Tibial artery (tissue), 4 donors: ENCODE measurements at regions not wholly inside any gene's neighbourhood (a gene's known extent, or its start where the extent isn't known, plus 50 kb on each side); places are given as distances from the start of the nearest gene placed in this dataset.
"Not testable (repeated sequence)": the region's sequence is repeated elsewhere in the genome, so short reads cannot be mapped to it uniquely, and the experiment has no call there.

ENCODE experiments used
- DNase-seq, 2 donors: peaks; one replicate each; pipeline ENCODE4 v3.0.0-alpha.2; 2019
- H3K27ac ChIP-seq, 2 donors: fragments of 200-600 bp; sonication (generic) in 1 of 2; 1 replicate in 1 of 2; 2 replicates in 1 of 2; pipeline ENCODE4 v1.5.1; 2018 to 2019; ENCODE audit warnings: mild to moderate bottlenecking in 1 of 2
- H3K27me3 ChIP-seq, 2 donors: fragments of 200-600 bp; sonication (generic) in 1 of 2; one replicate each; pipeline versions ENCODE4 v1.5.1 to v1.6.0; 2016 to 2019
- H3K36me3 ChIP-seq, 3 donors: fragments of 200-600 bp; sonication (generic) in 2 of 3; one replicate each; pipeline ENCODE4 v1.5.1; 2016 to 2019; ENCODE audit warnings: mild to moderate bottlenecking in 2 of 3
- H3K4me1 ChIP-seq, 4 donors: fragments of 200-600 bp; sonication (generic) in 2 of 4; 1 replicate in 3 of 4; 2 replicates in 1 of 4; pipeline ENCODE4 v1.5.1; 2016 to 2019
- H3K4me3 ChIP-seq, 2 donors: fragments of 200-600 bp; sonication (generic) in 1 of 2; 1 replicate in 1 of 2; 2 replicates in 1 of 2; pipeline ENCODE4 v1.5.1; 2018 to 2019; ENCODE audit warnings: mild to moderate bottlenecking in 2 of 2
- H3K9me3 ChIP-seq, 3 donors: fragments of 200-600 bp; sonication (generic) in 1 of 3; one replicate each; pipeline ENCODE4 v1.5.1; 2016 to 2019
- CTCF ChIP-seq, 2 experiments: fragments of 200-600 bp in 1 of 2; fragments of 450-650 bp in 1 of 2; IDR thresholded peaks; one replicate each; pipeline ENCODE4 v1.5.1; 2017 to 2019; ENCODE audit warnings: antibody characterized with exemption in 2 of 2, mild to moderate bottlenecking in 1 of 2, moderate library complexity in 1 of 2
- intact Hi-C: fragments of 100-400 bp; cut with DNase I; formaldehyde crosslinking; loops from one replicate; pipeline ENCODE4 v1.15.0; 2023; ENCODE audit warnings: low total_unique reads

DNA sequence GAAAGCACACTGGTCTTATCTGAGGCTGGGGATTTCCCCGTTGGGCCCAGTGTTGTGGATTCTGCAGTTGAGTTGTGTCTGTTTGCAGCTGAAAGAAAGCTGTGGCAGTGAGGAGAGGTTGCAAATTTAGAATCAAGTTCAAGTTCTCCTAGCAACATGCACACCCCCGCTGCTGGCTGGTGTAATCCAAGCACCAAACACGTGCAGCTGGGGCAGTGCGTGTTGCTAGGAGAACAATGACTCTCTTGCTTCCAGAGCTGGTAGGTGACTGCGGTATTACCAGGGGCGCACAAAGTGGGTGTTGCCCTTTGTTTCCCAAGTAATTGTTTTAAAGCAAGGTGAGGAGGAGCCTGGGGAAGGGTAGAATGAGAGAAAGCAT lies 91.5 kb downstream of the IER5 start:
- no peak for DNase-seq
- Histone ChIP-seq H3K36me3 (no peaks in the 10 kb centered on the region), H3K27me3 (peaks cover 0 to 14% of the 10 kb centered on the region in 2 donors), H3K4me3 (no peak overlapping the region), H3K9me3 (no peaks in the 10 kb centered on the region), H3K27ac (no peak overlapping the region), H3K4me1 (peaks cover 0 to 9% (median 0%) of the 10 kb centered on the region in 4 donors)
- intact Hi-C loops = no loop called here
- TF ChIP-seq CTCF (IDR thresholded peaks at IDR 0.05) = no peak

- H3K4me3 ChIP-seq = no peak overlapping the region
Measured at GRCh38 chr1:181180407-181181031, 92.0 kb downstream of the IER5 start.

DNA sequence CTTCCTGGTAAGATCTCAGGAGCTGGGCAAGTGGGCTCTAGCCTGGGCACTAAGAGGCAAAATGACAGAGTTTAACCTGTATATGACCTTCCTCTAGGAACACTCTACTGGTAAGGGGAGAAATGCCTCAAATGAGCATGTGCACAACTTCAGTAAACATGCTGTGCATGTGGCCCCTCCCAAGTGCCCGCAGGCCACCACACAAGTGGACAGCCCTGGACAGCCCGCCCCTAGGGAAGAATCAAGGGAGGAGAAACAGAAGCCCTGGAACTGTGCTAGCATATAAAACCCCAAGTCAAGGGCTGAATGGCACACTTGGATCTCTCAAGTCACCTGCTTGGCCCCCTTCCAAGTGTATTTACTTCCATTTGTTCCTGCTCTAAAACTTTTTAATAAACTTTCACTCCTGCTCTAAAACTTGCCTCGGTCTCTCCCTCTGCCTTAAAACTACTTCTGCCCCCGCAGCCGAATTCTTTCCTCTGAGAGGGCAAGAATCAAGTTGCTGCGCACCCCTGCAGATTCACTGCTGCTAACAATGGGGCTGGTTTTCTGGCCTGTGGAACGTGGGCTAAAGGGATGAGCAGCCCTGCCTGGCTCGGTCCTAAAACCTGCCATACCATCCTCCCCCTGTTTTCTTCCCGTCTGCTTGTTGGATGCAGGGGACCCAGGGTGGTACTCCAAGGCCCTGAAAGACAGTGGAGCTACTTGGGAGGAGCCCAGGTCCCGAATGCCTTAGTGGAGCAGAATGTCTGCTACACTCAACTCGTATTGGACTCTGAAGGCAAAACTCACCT lies 93.5 kb downstream of the IER5 start:
- TF ChIP-seq CTCF (IDR thresholded peaks at IDR 0.05) = no peak
- Histone ChIP-seq H3K9me3 (no peaks in the 10 kb centered on the region), H3K36me3 (no peaks in the 10 kb centered on the region), H3K4me3 (no peak overlapping the region), H3K27ac (no peak overlapping the region), H3K4me1 (peaks cover 0 to 9% (median 0%) of the 10 kb centered on the region in 4 donors), H3K27me3 (peaks cover 0 to 16% of the 10 kb centered on the region in 2 donors)
- intact Hi-C loops = no loop called here
- DNase-seq = no peak

More at GRCh38 chr1:181180407-181181031, 92.0 kb downstream of the IER5 start:
- intact Hi-C loops = no loop called here
- Histone ChIP-seq H3K36me3 (no peaks in the 10 kb centered on the region), H3K4me1 (peaks cover 0 to 9% (median 0%) of the 10 kb centered on the region in 4 donors), H3K27ac (no peak overlapping the region), H3K27me3 (peaks cover 0 to 15% of the 10 kb centered on the region in 2 donors), H3K9me3 (no peaks in the 10 kb centered on the region)
- DNase-seq = no peak
- TF ChIP-seq CTCF (IDR thresholded peaks at IDR 0.05) = no peak

DNA sequence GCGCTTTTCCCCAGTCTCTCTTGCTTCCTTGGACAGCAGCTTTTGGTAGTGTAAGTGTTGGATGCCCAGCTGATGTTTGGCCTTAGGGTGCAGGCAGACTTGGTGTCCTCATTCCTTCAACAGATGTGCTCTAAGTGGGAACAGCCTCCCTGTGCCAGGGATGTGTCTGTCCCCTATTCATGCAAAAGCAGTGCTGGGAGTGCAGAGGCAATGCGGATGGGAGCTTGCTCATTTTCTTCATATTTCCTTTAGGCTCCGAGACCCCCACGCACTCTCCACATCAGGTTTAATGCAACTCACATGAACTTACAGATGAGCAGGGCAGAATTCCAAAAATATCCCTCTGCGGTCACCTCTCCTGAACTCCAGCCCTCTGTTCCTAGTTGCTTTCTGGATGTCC lies 96.1 kb downstream of the IER5 start:
- intact Hi-C loops = no loop called here
- no peak overlapping the region for H3K27ac ChIP-seq
- DNase-seq = no peak
- H3K9me3 ChIP-seq = no peaks in the 10 kb centered on the region
- peaks cover 0 to 10% (median 1%) of the 10 kb centered on the region in 4 donors for H3K4me1 ChIP-seq
- H3K27me3 ChIP-seq = peaks cover 0 to 36% of the 10 kb centered on the region in 2 donors
- TF ChIP-seq CTCF (IDR thresholded peaks at IDR 0.05) = no peak
- H3K4me3 ChIP-seq = no peak overlapping the region
- no peaks in the 10 kb centered on the region for H3K36me3 ChIP-seq

- Histone ChIP-seq H3K4me1 (peaks cover 0 to 8% (median 5%) of the 10 kb centered on the region in 4 donors), H3K27me3 (peaks cover 0 to 44% of the 10 kb centered on the region in 2 donors), H3K4me3 (no peak overlapping the region), H3K27ac (no peak overlapping the region), H3K9me3 (no peaks in the 10 kb centered on the region), H3K36me3 (no peaks in the 10 kb centered on the region)
- no peak for TF ChIP-seq CTCF (IDR thresholded peaks at IDR 0.05)
- DNase-seq = no peak
- intact Hi-C loops = no loop called here
Measured at GRCh38 chr1:181185461-181185860, 97.0 kb downstream of the IER5 start.

DNA sequence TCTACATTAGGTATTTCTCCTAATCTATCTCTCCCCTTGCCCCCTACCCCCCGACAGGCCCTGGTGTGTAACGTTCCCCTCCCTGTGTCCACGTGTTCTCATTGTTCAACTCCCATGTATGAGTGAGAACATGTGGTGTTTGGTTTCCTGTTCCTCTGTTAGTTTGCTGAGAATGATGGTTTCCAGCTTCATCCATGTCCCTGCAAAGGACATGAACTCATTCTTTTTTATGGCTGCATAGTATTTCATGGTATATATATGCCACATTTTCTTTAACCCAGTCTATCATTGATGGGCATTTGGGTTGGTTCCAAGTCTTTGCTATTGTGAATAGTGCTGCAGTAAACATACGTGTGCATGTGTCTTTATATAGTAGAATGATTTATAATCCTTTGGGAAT lies 97.6 kb downstream of the IER5 start:
- H3K27ac ChIP-seq, H3K4me3 ChIP-seq, H3K4me1 ChIP-seq, H3K9me3 ChIP-seq, intact Hi-C loops, H3K36me3 ChIP-seq, DNase-seq: not testable (repeated sequence)
- H3K27me3 ChIP-seq = peaks cover 0 to 46% of the 10 kb centered on the region in 2 donors
